ENCODE measurements at regions not wholly inside any gene's neighbourhood (a gene's known extent, or its start where the extent isn't known, plus 50 kb on each side); places are given as distances from the start of the nearest gene placed in this dataset.

- no peak for TF ChIP-seq CTCF (IDR thresholded peaks at IDR 0.05; ENCODE audit: low read depth, low read length)
- Histone ChIP-seq H3K36me3 (no peaks in the 10 kb centered on the region), H3K9me3 (ENCODE audit: severe bottlenecking) (no peaks in the 10 kb centered on the region), H3K27me3 (ENCODE audit: insufficient read depth, low read depth, severe bottlenecking) (no peaks in the 10 kb centered on the region), H3K4me3 (ENCODE audit: low read depth, low read length) (no peak overlapping the region), H3K27ac (no peak overlapping the region)
- DNase-seq: no peak
Measured at GRCh38 chr20:50299325-50299629, 108.6 kb downstream of the CEBPB start.

- Histone ChIP-seq H3K4me3 (ENCODE audit: low read depth, low read length) (no peak overlapping the region), H3K27ac (no peak overlapping the region), H3K36me3 (no peaks in the 10 kb centered on the region), H3K27me3 (ENCODE audit: insufficient read depth, low read depth, severe bottlenecking) (no peaks in the 10 kb centered on the region), H3K9me3 (ENCODE audit: severe bottlenecking) (no peaks in the 10 kb centered on the region)
- DNase-seq: no peak
- TF ChIP-seq CTCF (IDR thresholded peaks at IDR 0.05; ENCODE audit: low read depth, low read length): no peak
Measured at GRCh38 chr20:50301165-50301564, 110.5 kb downstream of the CEBPB start.

GRCh38 chr20:50301712-50302111 is 111.1 kb downstream of the CEBPB start:
- no peak for DNase-seq
- no peak overlapping the region for H3K4me3 ChIP-seq (ENCODE audit: low read depth, low read length)
- H3K9me3 ChIP-seq (ENCODE audit: severe bottlenecking): no peaks in the 10 kb centered on the region
- TF ChIP-seq CTCF (IDR thresholded peaks at IDR 0.05; ENCODE audit: low read depth, low read length): no peak
- H3K27ac ChIP-seq: no peak overlapping the region
- no peaks in the 10 kb centered on the region for H3K27me3 ChIP-seq (ENCODE audit: insufficient read depth, low read depth, severe bottlenecking)
- H3K36me3 ChIP-seq: no peaks in the 10 kb centered on the region

GRCh38 chr20:50302341-50303057 is 111.9 kb downstream of the CEBPB start:
- no peak for TF ChIP-seq CTCF (IDR thresholded peaks at IDR 0.05; ENCODE audit: low read depth, low read length)
- Histone ChIP-seq H3K4me3 (ENCODE audit: low read depth, low read length) (no peak overlapping the region), H3K36me3 (no peaks in the 10 kb centered on the region), H3K9me3 (ENCODE audit: severe bottlenecking) (no peaks in the 10 kb centered on the region), H3K27ac (no peak overlapping the region), H3K27me3 (ENCODE audit: insufficient read depth, low read depth, severe bottlenecking) (no peaks in the 10 kb centered on the region)
- DNase-seq: no peak

GRCh38 chr20:50303573-50304500 is 113.2 kb downstream of the CEBPB start:
- no peak for DNase-seq
- Histone ChIP-seq H3K4me3 (ENCODE audit: low read depth, low read length) (no peak overlapping the region), H3K27ac (no peak overlapping the region), H3K9me3 (ENCODE audit: severe bottlenecking) (no peaks in the 10 kb centered on the region), H3K36me3 (no peaks in the 10 kb centered on the region), H3K27me3 (ENCODE audit: insufficient read depth, low read depth, severe bottlenecking) (no peaks in the 10 kb centered on the region)
- no peak for TF ChIP-seq CTCF (IDR thresholded peaks at IDR 0.05; ENCODE audit: low read depth, low read length)
